ENCODE measurements at regions not wholly inside any gene's neighbourhood (a gene's known extent, or its start where the extent isn't known, plus 50 kb on each side); places are given as distances from the start of the nearest gene placed in this dataset.
"Not testable (repeated sequence)": the region's sequence is repeated elsewhere in the genome, so short reads cannot be mapped to it uniquely, and the experiment has no call there.

GRCh38 chr2:167843217-167843616 lies 404.2 kb downstream of the STK39 start:
- DNase-seq = no peak

- no peak for DNase-seq
Observed at GRCh38 chr2:167842047-167842446, 405.3 kb downstream of the STK39 start.

GRCh38 chr2:167835290-167835689 lies 412.1 kb downstream of the STK39 start:
- not testable (repeated sequence) for DNase-seq

- DNase-seq = no peak
Observed at GRCh38 chr2:167834707-167835106, 412.7 kb downstream of the STK39 start.

GRCh38 chr2:167833294-167833693 lies 414.1 kb downstream of the STK39 start:
- no peak for DNase-seq

- DNase-seq = no peak
Observed at GRCh38 chr2:167832868-167833287, 414.5 kb downstream of the STK39 start.

GRCh38 chr2:167827352-167828097 lies 419.9 kb downstream of the STK39 start:
- no peak for DNase-seq

GRCh38 chr2:167826906-167827305 lies 420.5 kb downstream of the STK39 start:
- DNase-seq = no peak

GRCh38 chr2:167825664-167826063 lies 421.7 kb downstream of the STK39 start:
- DNase-seq = no peak

GRCh38 chr2:167822690-167823465 lies 424.5 kb downstream of the STK39 start:
- no peak for DNase-seq

GRCh38 chr2:167820488-167820887 lies 426.9 kb downstream of the STK39 start:
- no peak for DNase-seq

- DNase-seq = no peak
Observed at GRCh38 chr2:167818521-167818920, 428.9 kb downstream of the STK39 start.

- no peak for DNase-seq
Observed at GRCh38 chr2:167817908-167818307, 429.5 kb downstream of the STK39 start.

GRCh38 chr2:167817422-167817821 lies 430.0 kb downstream of the STK39 start:
- DNase-seq = no peak

GRCh38 chr2:167816874-167817290 lies 430.5 kb downstream of the STK39 start:
- DNase-seq = no peak

GRCh38 chr2:167814881-167815718 lies 432.3 kb downstream of the STK39 start:
- DNase-seq = no peak

- not testable (repeated sequence) for DNase-seq
Observed at GRCh38 chr2:167814482-167814880, 432.9 kb downstream of the STK39 start.

GRCh38 chr2:167809799-167810198 lies 437.6 kb downstream of the STK39 start:
- DNase-seq = not testable (repeated sequence)

- DNase-seq = no peak
Observed at GRCh38 chr2:167803449-167803988, 443.9 kb downstream of the STK39 start.

- no peak for DNase-seq
Observed at GRCh38 chr2:167794554-167795255, 452.7 kb downstream of the STK39 start.

- DNase-seq = no peak
Observed at GRCh38 chr2:167793725-167794124, 453.7 kb downstream of the STK39 start.

GRCh38 chr2:167792126-167792525 lies 455.3 kb downstream of the STK39 start:
- DNase-seq = no peak

Measured in activated CD4-positive, alpha-beta T cell treated with anti-CD3 and anti-CD28 coated beads for 48 hours (primary cell).